GM23338 (cell line): ENCODE measurements at regions not wholly inside any gene's neighbourhood (a gene's known extent, or its start where the extent isn't known, plus 50 kb on each side); places are given as distances from the start of the nearest gene placed in this dataset.

ENCODE experiments used
- ATAC-seq: fragments of 200-7000 bp; cut with Tn5 transposase; 3 replicates; pipeline ENCODE4 v1.9.1; 2020
- DNase-seq: peaks from one replicate; pipeline ENCODE4 v3.0.0-alpha.2; 2015; ENCODE audit warnings: low spot score
- H2AFZ ChIP-seq: fragments of 200-600 bp; sonication (generic); 2 replicates; pipeline ENCODE4 v1.8.0; 2016; ENCODE audit warnings: antibody characterized with exemption, mild to moderate bottlenecking, moderate library complexity
- H3F3A ChIP-seq: fragments of 200-600 bp; sonication (generic); replicated peaks from 2 replicates; pipeline ENCODE4 v1.8.0; 2017; ENCODE audit warnings: antibody characterized with exemption, mixed run types, low read depth
- H3K27ac ChIP-seq: fragments of 200-600 bp; sonication (generic); 2 replicates; pipeline ENCODE4 v1.6.1; 2016; ENCODE audit warnings: low read depth
- H3K27me3 ChIP-seq: fragments of 200-600 bp; sonication (generic); 2 replicates; pipeline ENCODE4 v1.8.0; 2016; ENCODE audit warnings: mild to moderate bottlenecking, mixed run types, moderate library complexity; ENCODE audit not compliant: insufficient read depth
- H3K36me3 ChIP-seq: fragments of 200-600 bp; sonication (generic); 2 replicates; pipeline ENCODE4 v1.8.0; 2016; ENCODE audit warnings: mild to moderate bottlenecking; ENCODE audit not compliant: insufficient read depth
- H3K4me1 ChIP-seq: fragments of 200-600 bp; sonication (generic); 2 replicates; pipeline ENCODE4 v1.8.0; 2016; ENCODE audit warnings: mild to moderate bottlenecking, moderate library complexity; ENCODE audit not compliant: insufficient read depth
- H3K4me2 ChIP-seq: fragments of 200-600 bp; sonication (generic); 2 replicates; pipeline ENCODE4 v1.7.1; 2017; ENCODE audit warnings: mixed run types
- H3K4me3 ChIP-seq: fragments of 200-600 bp; sonication (generic); 2 replicates; pipeline ENCODE4 v1.6.1; 2016; ENCODE audit warnings: mixed run types
- H3K79me2 ChIP-seq: fragments of 200-600 bp; sonication (generic); replicated peaks from 2 replicates; pipeline ENCODE4 v1.8.0; 2017; ENCODE audit warnings: mild to moderate bottlenecking; ENCODE audit not compliant: insufficient read depth
- H3K9me2 ChIP-seq: fragments of 200-600 bp; sonication (generic); 2 replicates; pipeline ENCODE4 v1.8.0; 2017; ENCODE audit not compliant: insufficient read depth
- H4K20me1 ChIP-seq: fragments of 200-600 bp; sonication (generic); replicated peaks from 2 replicates; pipeline ENCODE4 v1.8.0; 2017; ENCODE audit warnings: mild to moderate bottlenecking; ENCODE audit not compliant: insufficient read depth
- H3K27ac Mint-ChIP-seq: 2 replicates; pipeline ENCODE4 v1.8.0; 2020; ENCODE audit warnings: inconsistent platforms, mild to moderate bottlenecking, moderate library complexity, mixed read lengths
- H3K27me3 Mint-ChIP-seq: 3 replicates; pipeline ENCODE4 v1.8.0; 2022; ENCODE audit warnings: low read depth, mild to moderate bottlenecking, moderate library complexity, mixed read lengths, inconsistent platforms; ENCODE audit not compliant: insufficient read depth, poor library complexity
- H3K36me3 Mint-ChIP-seq: 3 replicates; pipeline ENCODE4 v1.8.0; 2021; ENCODE audit warnings: low read depth, mild to moderate bottlenecking, inconsistent platforms, moderate library complexity, mixed read lengths
- H3K4me1 Mint-ChIP-seq: 3 replicates; pipeline ENCODE4 v1.8.0; 2020; ENCODE audit warnings: mild to moderate bottlenecking, inconsistent platforms, mixed read lengths
- H3K4me3 Mint-ChIP-seq: 3 replicates; pipeline ENCODE4 v1.8.0; 2021; ENCODE audit warnings: moderate library complexity, mild to moderate bottlenecking, inconsistent platforms, mixed read lengths
- H3K9me3 Mint-ChIP-seq: 3 replicates; pipeline ENCODE4 v1.8.0; 2020; ENCODE audit warnings: moderate library complexity, mild to moderate bottlenecking, inconsistent platforms, mixed read lengths
- CREB1 ChIP-seq: fragments of 250-450 bp; sonication (Bioruptor Pico); IDR thresholded peaks from 2 replicates; pipeline ENCODE4 v1.5.0; 2020; ENCODE audit warnings: low read depth, mild to moderate bottlenecking, moderate library complexity
- CTCF ChIP-seq, 2 experiments: fragments of 200-600 bp in 1 of 2; sonication (generic) in 1 of 2; conservative IDR thresholded peaks; 2 replicates each; pipeline versions ENCODE4 v1.5.1 to v1.6.1; 2016 to 2017; ENCODE audit warnings: antibody characterized with exemption in 2 of 2, low read depth in 2 of 2, mild to moderate bottlenecking in 2 of 2, moderate library complexity in 1 of 2
- ETS1 ChIP-seq: IDR thresholded peaks from 2 replicates; pipeline ENCODE4 v1.6.1; 2016; ENCODE audit warnings: antibody characterized with exemption
- EZH2 ChIP-seq: fragments of 200-600 bp; sonication (generic); IDR thresholded peaks from one replicate; pipeline ENCODE4 v1.8.0; 2017; ENCODE audit warnings: antibody characterized with exemption, mild to moderate bottlenecking, low read depth; ENCODE audit not compliant: unreplicated experiment
- EZH2phosphoT487 ChIP-seq: fragments of 200-600 bp; sonication (generic); IDR thresholded peaks from one replicate; pipeline ENCODE4 v1.8.1; 2018; ENCODE audit warnings: antibody characterized with exemption; ENCODE audit not compliant: unreplicated experiment
- JUNB ChIP-seq: IDR thresholded peaks from one replicate; pipeline ENCODE4 v1.6.1; 2016; ENCODE audit warnings: antibody characterized with exemption; ENCODE audit not compliant: unreplicated experiment
- NANOG ChIP-seq: IDR thresholded peaks from 2 replicates; pipeline ENCODE4 v1.6.1; 2016; ENCODE audit warnings: antibody characterized with exemption, borderline replicate concordance
- POLR2AphosphoS5 ChIP-seq: IDR thresholded peaks from 2 replicates; pipeline ENCODE4 v1.6.1; 2016; ENCODE audit warnings: antibody characterized with exemption, low read depth
- REST ChIP-seq: IDR thresholded peaks from one replicate; pipeline ENCODE4 v1.6.1; 2018; ENCODE audit warnings: antibody characterized with exemption; ENCODE audit not compliant: unreplicated experiment
- STAT1 ChIP-seq: IDR thresholded peaks from one replicate; pipeline ENCODE4 v1.6.1; 2016; ENCODE audit warnings: antibody characterized with exemption; ENCODE audit not compliant: unreplicated experiment
- ZNF331 ChIP-seq: fragments of 250-450 bp; sonication (Bioruptor Pico); IDR thresholded peaks from 2 replicates; pipeline ENCODE4 v1.5.0; 2020; ENCODE audit warnings: low read depth, mild to moderate bottlenecking, moderate library complexity
- ZNF462 ChIP-seq: fragments of 250-450 bp; sonication (Bioruptor Pico); IDR thresholded peaks from 2 replicates; pipeline ENCODE4 v1.5.0; 2020; ENCODE audit warnings: mild to moderate bottlenecking, moderate library complexity

- Histone ChIP-seq H2AFZ (no peak overlapping the region), H3K27me3 (no peaks in the 10 kb centered on the region), H3K79me2 (no peaks in the 10 kb centered on the region), H3K4me1 (peaks cover 12% of the 10 kb centered on the region), H3K4me2 (no peak overlapping the region), H3K9me2 (no peaks in the 10 kb centered on the region), H3K4me3 (no peak overlapping the region), H3K27ac (no peak overlapping the region), H3F3A (no peaks in the 10 kb centered on the region), H4K20me1 (no peaks in the 10 kb centered on the region), H3K36me3 (no peaks in the 10 kb centered on the region)
- Mint-ChIP-seq H3K9me3 (no peaks in the 10 kb centered on the region), H3K4me3 (no peak overlapping the region), H3K27me3 (peaks cover 3% of the 10 kb centered on the region), H3K4me1 (peaks cover 14% of the 10 kb centered on the region), H3K36me3 (peaks cover 4% of the 10 kb centered on the region; the same call in 1 of the 3 replicates), H3K27ac (no peak overlapping the region)
- ATAC-seq, result no peak
- TF ChIP-seq NANOG, result no peak
- no peak for TF ChIP-seq REST
- TF ChIP-seq ZNF462 (CRISPR knock-in tag), result no peak
- TF ChIP-seq POLR2AphosphoS5, result no peak
- no peak for TF ChIP-seq ETS1
- no peak for TF ChIP-seq JUNB
- TF ChIP-seq EZH2phosphoT487, result no peak
- TF ChIP-seq STAT1, result no peak
- TF ChIP-seq ZNF331 (CRISPR knock-in tag), result no peak
- TF ChIP-seq EZH2, result no peak
- no peak for TF ChIP-seq CTCF (conservative IDR thresholded peaks at IDR 0.05; ENCODE audit: low read depth in 2 of 2)
- TF ChIP-seq CREB1, result no peak
- no peak for DNase-seq
Observed at GRCh38 chr20:53795170-53795569, 201.5 kb upstream of the ZNF217 start.
